Progenitor cell of endocrine pancreas (in vitro differentiated cells): ENCODE measurements at regions not wholly inside any gene's neighbourhood (a gene's known extent, or its start where the extent isn't known, plus 50 kb on each side); places are given as distances from the start of the nearest gene placed in this dataset.
A peak's percentile ranks its signal among the peaks of the same experiment; 100 is the strongest.
"Not testable (repeated sequence)": the region's sequence is repeated elsewhere in the genome, so short reads cannot be mapped to it uniquely, and the experiment has no call there.

Source experiments
- DNase-seq: peaks from one replicate; pipeline ENCODE4 v3.0.0; 2021; ENCODE audit warnings: low spot score; ENCODE audit not compliant: unreplicated experiment
- H3K27ac Mint-ChIP-seq: 2 replicates; pipeline ENCODE4 v1.8.0; 2021; ENCODE audit warnings: mild to moderate bottlenecking, moderate library complexity, mixed read lengths
- H3K27me3 Mint-ChIP-seq: 2 replicates; pipeline ENCODE4 v1.8.0; 2021; ENCODE audit warnings: mixed read lengths
- H3K36me3 Mint-ChIP-seq: 2 replicates; pipeline ENCODE4 v1.8.0; 2022; ENCODE audit warnings: mixed read lengths; ENCODE audit not compliant: insufficient read depth
- H3K4me1 Mint-ChIP-seq: 2 replicates; pipeline ENCODE4 v1.8.0; 2021; ENCODE audit warnings: low read depth, mixed read lengths
- H3K4me3 Mint-ChIP-seq: 2 replicates; pipeline ENCODE4 v1.8.0; 2021; ENCODE audit warnings: low read depth, mild to moderate bottlenecking, moderate library complexity, mixed read lengths
- H3K9me3 Mint-ChIP-seq: 2 replicates; pipeline ENCODE4 v1.8.0; 2021; ENCODE audit warnings: low read depth, mixed read lengths
- CTCF ChIP-seq: fragments of 200-600 bp; sonication (generic); IDR thresholded peaks from one replicate; pipeline ENCODE4 v1.5.0; 2021; ENCODE audit warnings: antibody characterized with exemption, mild to moderate bottlenecking; ENCODE audit not compliant: unreplicated experiment

- H3K9me3 Mint-ChIP-seq: no peaks in the 10 kb centered on the region
Measured at GRCh38 chr2:126042089-126042488, 613.9 kb upstream of the GYPC start.

GRCh38 chr2:126048719-126049118, 607.2 kb upstream of the GYPC start:
- no peak for TF ChIP-seq CTCF
- Mint-ChIP-seq H3K27ac (no peak overlapping the region), H3K9me3 (peaks cover 17% of the 10 kb centered on the region), H3K4me3 (no peak overlapping the region), H3K4me1 (no peaks in the 10 kb centered on the region), H3K36me3 (no peaks in the 10 kb centered on the region), H3K27me3 (no peaks in the 10 kb centered on the region)
- DNase-seq: no peak

More at GRCh38 chr2:126042089-126042488, 613.9 kb upstream of the GYPC start:
- H3K4me1 Mint-ChIP-seq: no peaks in the 10 kb centered on the region
- H3K4me3 Mint-ChIP-seq: no peak overlapping the region
- H3K27ac Mint-ChIP-seq: no peak overlapping the region
- DNase-seq: no peak
- no peaks in the 10 kb centered on the region for H3K27me3 Mint-ChIP-seq
- no peaks in the 10 kb centered on the region for H3K36me3 Mint-ChIP-seq
- TF ChIP-seq CTCF: no peak

DNA sequence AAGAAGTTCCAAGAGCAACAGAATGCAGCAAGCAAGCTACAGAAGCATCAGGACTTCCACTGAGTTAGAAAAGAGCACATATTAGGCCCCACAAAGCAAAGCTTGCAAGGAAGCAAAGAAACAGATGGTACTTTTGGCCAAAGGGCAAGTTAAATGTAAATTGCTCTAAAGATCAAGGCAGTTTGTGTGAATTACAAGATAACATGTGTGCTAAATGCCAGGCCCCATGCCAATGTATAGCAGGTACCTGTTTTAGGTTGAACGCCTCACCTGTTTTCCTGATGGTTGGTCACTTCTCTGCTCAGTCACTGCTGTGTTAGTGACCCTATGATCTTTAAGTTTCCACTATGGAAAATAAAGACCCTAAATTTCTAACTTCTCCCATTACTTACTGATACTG, 606.5 kb upstream of the GYPC start:
- H3K36me3 Mint-ChIP-seq: no peaks in the 10 kb centered on the region
- no peak for DNase-seq
- H3K4me1 Mint-ChIP-seq: no peaks in the 10 kb centered on the region
- H3K9me3 Mint-ChIP-seq: peaks cover 25% of the 10 kb centered on the region
- no peak overlapping the region for H3K4me3 Mint-ChIP-seq
- H3K27ac Mint-ChIP-seq: no peak overlapping the region
- no peaks in the 10 kb centered on the region for H3K27me3 Mint-ChIP-seq
- no peak for TF ChIP-seq CTCF

GRCh38 chr2:126050991-126051736, 604.8 kb upstream of the GYPC start:
- Mint-ChIP-seq H3K4me1 (no peaks in the 10 kb centered on the region), H3K27me3 (no peaks in the 10 kb centered on the region), H3K27ac (no peak overlapping the region), H3K4me3 (no peak overlapping the region), H3K9me3 (peaks cover 30% of the 10 kb centered on the region), H3K36me3 (no peaks in the 10 kb centered on the region)
- DNase-seq: no peak
- no peak for TF ChIP-seq CTCF

- not testable (repeated sequence) for H3K27ac Mint-ChIP-seq
Measured at GRCh38 chr2:126051737-126052240, 604.2 kb upstream of the GYPC start.

DNA sequence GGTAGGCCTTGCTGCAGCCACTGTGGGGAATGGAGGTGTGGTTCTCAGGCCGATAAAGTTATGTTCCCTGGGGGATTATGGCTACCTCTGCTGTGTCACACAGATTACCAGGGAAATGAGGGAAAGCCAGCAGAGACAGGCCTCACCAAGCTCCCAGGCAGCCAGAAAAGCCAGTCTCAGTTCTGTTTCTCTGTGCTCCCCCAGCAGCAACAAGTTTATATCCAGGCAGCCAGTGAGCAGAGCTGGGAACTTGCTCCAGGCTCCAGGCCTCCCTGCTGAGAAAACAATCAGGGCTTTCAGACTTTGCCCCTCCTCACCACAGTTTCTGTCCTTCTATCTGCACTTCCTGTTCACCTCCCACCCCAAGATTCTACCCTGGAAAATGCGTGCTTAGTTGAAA, 596.6 kb upstream of the GYPC start:
- TF ChIP-seq CTCF: no peak
- no peak for DNase-seq
- H3K36me3 Mint-ChIP-seq: peaks cover 5% of the 10 kb centered on the region
- H3K27me3 Mint-ChIP-seq: no peaks in the 10 kb centered on the region
- H3K4me3 Mint-ChIP-seq: no peak overlapping the region
- peaks cover 8% of the 10 kb centered on the region for H3K4me1 Mint-ChIP-seq
- peak overlapping the region; percentile 90 for H3K27ac Mint-ChIP-seq
- peaks cover 36% of the 10 kb centered on the region for H3K9me3 Mint-ChIP-seq

More at GRCh38 chr2:126051737-126052240, 604.2 kb upstream of the GYPC start:
- H3K27me3 Mint-ChIP-seq, H3K4me3 Mint-ChIP-seq, H3K36me3 Mint-ChIP-seq, DNase-seq, H3K4me1 Mint-ChIP-seq: not testable (repeated sequence)
- peaks cover 30% of the 10 kb centered on the region for H3K9me3 Mint-ChIP-seq
